ENCODE measurements at regions not wholly inside any gene's neighbourhood (a gene's known extent, or its start where the extent isn't known, plus 50 kb on each side); places are given as distances from the start of the nearest gene placed in this dataset.
"Not testable (repeated sequence)": the region's sequence is repeated elsewhere in the genome, so short reads cannot be mapped to it uniquely, and the experiment has no call there.

DNA sequence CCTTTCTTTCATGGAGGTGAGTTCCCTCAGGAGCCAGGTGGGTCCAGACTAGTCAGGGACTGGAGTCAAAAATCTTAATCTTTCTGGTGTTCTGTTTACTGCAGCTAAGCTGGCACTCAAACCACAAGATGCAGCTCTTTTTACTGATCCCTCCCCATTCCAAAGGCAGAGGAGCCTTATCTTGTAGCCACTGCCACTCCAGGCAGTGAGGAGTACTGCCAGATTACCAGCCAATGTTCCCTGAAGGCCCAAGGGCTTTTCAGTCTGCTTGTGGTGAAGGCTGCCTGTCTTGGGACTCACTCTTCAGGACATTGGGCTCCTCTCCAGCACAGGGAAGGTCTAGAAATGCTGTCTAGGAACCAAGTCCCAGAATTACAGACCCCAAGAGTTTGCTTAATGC lies 490.4 kb upstream of the ADGRB3 start:
- H3K9ac ChIP-seq (ENCODE audit: low read length) = no peak overlapping the region
- no peaks in the 10 kb centered on the region for H3K27me3 ChIP-seq (replicated peaks; ENCODE audit: control insufficient read depth, insufficient read depth, low read length)
- no peak overlapping the region for H3K4me3 ChIP-seq (ENCODE audit: low read length)
- H3K36me3 ChIP-seq (ENCODE audit: control insufficient read depth, insufficient read depth, low read length, severe bottlenecking) = no peaks in the 10 kb centered on the region
- DNase-seq (ENCODE audit: low read depth) = no peak
- no peaks in the 10 kb centered on the region for H3K4me1 ChIP-seq (ENCODE audit: control insufficient read depth, insufficient read depth, low read length)
- H3K9me3 ChIP-seq (ENCODE audit: control insufficient read depth, low read length) = peaks cover 4% of the 10 kb centered on the region

DNA sequence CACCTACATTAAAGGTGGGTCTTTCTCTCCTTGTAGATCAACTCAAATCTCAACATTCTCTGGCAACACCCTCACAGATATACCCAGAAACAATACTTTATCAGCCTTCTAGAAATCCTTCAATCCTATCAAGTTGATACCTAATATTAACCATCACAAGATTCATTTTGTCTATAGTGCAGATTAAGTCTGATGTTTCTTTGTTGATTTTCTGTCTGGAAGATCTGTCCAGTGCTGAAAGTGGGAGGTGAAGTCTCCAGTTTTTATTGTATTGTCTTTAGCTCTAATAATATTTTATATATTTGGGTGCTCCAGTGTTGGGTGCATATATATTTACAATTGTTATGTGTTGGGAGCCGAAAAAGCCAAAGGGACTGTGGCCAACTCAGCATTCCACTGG lies 493.9 kb upstream of the ADGRB3 start:
- DNase-seq (ENCODE audit: low read depth) = no peak
- H3K4me1 ChIP-seq (ENCODE audit: control insufficient read depth, insufficient read depth, low read length) = no peaks in the 10 kb centered on the region
- no peak overlapping the region for H3K4me3 ChIP-seq (ENCODE audit: low read length)
- H3K36me3 ChIP-seq (ENCODE audit: control insufficient read depth, insufficient read depth, low read length, severe bottlenecking) = no peaks in the 10 kb centered on the region
- no peak overlapping the region for H3K9ac ChIP-seq (ENCODE audit: low read length)
- H3K9me3 ChIP-seq (ENCODE audit: control insufficient read depth, low read length) = peaks cover 4% of the 10 kb centered on the region
- no peaks in the 10 kb centered on the region for H3K27me3 ChIP-seq (replicated peaks; ENCODE audit: control insufficient read depth, insufficient read depth, low read length)

DNA sequence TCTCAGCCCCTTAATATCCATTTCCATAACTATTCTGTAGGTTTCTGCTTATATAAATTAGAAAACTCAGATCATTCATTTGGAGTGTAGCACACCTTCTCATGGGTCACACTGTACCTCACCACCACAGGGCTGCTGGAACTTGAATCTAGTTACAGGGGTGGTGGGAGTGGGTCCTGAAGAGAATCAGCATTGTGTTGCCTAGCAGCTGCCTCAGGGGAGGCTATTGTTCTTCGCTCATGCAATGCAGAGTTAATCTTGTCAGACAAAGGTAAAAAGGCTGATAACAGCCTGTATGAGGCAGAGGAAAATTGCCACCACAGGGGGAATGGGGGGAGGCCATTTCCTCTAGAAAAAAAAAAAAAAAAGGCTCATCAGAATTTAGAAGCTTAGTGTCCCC lies 496.0 kb upstream of the ADGRB3 start:
- no peaks in the 10 kb centered on the region for H3K9me3 ChIP-seq (ENCODE audit: control insufficient read depth, low read length)
- DNase-seq (ENCODE audit: low read depth) = no peak
- no peaks in the 10 kb centered on the region for H3K4me1 ChIP-seq (ENCODE audit: control insufficient read depth, insufficient read depth, low read length)
- H3K9ac ChIP-seq (ENCODE audit: low read length) = no peak overlapping the region
- H3K4me3 ChIP-seq (ENCODE audit: low read length) = no peak overlapping the region
- H3K27me3 ChIP-seq (replicated peaks; ENCODE audit: control insufficient read depth, insufficient read depth, low read length) = no peaks in the 10 kb centered on the region
- no peaks in the 10 kb centered on the region for H3K36me3 ChIP-seq (ENCODE audit: control insufficient read depth, insufficient read depth, low read length, severe bottlenecking)

DNA sequence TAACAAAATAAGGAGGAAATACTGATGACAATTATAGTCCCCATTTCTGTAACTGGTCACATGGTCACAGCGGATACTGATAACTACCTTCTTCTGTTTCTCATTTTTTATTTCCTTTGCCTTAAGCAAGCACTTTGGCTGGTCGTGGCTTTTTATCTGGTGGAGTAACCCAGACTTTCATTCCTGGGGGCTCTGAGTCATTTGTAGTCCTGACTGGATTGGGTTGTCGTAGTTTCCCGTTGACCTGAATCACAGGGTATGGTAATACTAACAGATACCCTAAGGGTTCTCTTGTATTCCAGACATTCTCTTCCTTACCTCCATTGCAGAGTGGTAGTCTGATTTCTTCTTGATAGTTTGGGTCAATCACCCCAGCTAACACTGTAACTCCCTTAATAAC lies 500.3 kb upstream of the ADGRB3 start:
- Histone ChIP-seq H3K4me3 (ENCODE audit: low read length) (no peak overlapping the region), H3K27me3 (replicated peaks; ENCODE audit: control insufficient read depth, insufficient read depth, low read length) (no peaks in the 10 kb centered on the region), H3K9ac (ENCODE audit: low read length) (no peak overlapping the region), H3K9me3 (ENCODE audit: control insufficient read depth, low read length) (no peaks in the 10 kb centered on the region), H3K4me1 (ENCODE audit: control insufficient read depth, insufficient read depth, low read length) (no peaks in the 10 kb centered on the region), H3K36me3 (ENCODE audit: control insufficient read depth, insufficient read depth, low read length, severe bottlenecking) (no peaks in the 10 kb centered on the region)
- no peak for DNase-seq (ENCODE audit: low read depth)

DNA sequence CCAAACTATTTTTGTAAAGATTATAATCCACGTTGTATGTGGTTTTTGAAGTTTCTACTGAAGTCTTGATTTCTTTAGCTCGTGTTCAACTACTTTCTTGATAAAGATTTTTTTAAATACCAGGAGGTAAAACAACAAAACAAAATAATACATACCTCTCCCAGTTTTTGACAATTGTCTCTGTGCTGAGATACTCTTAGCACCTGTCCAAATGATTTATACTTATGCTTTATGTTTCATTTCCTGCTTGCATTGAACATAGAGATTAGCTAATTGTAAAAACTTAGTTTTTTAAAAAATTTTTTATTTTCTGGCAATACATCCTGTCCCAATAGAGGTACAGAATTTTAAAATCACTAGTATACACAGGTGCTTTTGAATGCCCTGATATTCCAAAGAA lies 506.9 kb upstream of the ADGRB3 start:
- no peaks in the 10 kb centered on the region for H3K4me1 ChIP-seq (ENCODE audit: control insufficient read depth, insufficient read depth, low read length)
- H3K4me3 ChIP-seq (ENCODE audit: low read length) = no peak overlapping the region
- no peak overlapping the region for H3K9ac ChIP-seq (ENCODE audit: low read length)
- H3K36me3 ChIP-seq (ENCODE audit: control insufficient read depth, insufficient read depth, low read length, severe bottlenecking) = no peaks in the 10 kb centered on the region
- H3K27me3 ChIP-seq (replicated peaks; ENCODE audit: control insufficient read depth, insufficient read depth, low read length) = no peaks in the 10 kb centered on the region
- no peak for DNase-seq (ENCODE audit: low read depth)
- no peaks in the 10 kb centered on the region for H3K9me3 ChIP-seq (ENCODE audit: control insufficient read depth, low read length)

DNA sequence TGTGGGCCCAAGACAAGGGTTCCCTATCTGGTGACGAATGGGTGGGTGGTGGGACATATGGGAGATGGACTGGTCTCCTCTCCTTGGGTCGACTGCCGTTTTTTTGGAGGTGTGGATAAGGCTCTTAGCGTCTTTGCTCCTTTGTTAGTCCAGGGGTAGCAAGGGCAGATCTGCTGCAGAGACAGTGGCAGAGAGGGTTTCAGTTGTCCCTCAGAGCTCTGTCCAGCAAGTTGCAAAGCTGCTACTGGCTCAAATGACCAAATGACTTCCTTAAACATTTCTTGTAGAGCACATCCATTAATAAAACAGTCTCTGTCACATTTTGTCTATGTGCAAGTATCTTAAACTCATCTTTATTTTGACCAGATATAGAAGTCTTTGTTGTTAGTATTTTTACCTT lies 508.0 kb upstream of the ADGRB3 start:
- Histone ChIP-seq H3K9ac (ENCODE audit: low read length) (no peak overlapping the region), H3K27me3 (replicated peaks; ENCODE audit: control insufficient read depth, insufficient read depth, low read length) (no peaks in the 10 kb centered on the region), H3K4me3 (ENCODE audit: low read length) (no peak overlapping the region), H3K36me3 (ENCODE audit: control insufficient read depth, insufficient read depth, low read length, severe bottlenecking) (no peaks in the 10 kb centered on the region), H3K4me1 (ENCODE audit: control insufficient read depth, insufficient read depth, low read length) (no peaks in the 10 kb centered on the region), H3K9me3 (ENCODE audit: control insufficient read depth, low read length) (peaks cover 3% of the 10 kb centered on the region)
- no peak for DNase-seq (ENCODE audit: low read depth)

DNA sequence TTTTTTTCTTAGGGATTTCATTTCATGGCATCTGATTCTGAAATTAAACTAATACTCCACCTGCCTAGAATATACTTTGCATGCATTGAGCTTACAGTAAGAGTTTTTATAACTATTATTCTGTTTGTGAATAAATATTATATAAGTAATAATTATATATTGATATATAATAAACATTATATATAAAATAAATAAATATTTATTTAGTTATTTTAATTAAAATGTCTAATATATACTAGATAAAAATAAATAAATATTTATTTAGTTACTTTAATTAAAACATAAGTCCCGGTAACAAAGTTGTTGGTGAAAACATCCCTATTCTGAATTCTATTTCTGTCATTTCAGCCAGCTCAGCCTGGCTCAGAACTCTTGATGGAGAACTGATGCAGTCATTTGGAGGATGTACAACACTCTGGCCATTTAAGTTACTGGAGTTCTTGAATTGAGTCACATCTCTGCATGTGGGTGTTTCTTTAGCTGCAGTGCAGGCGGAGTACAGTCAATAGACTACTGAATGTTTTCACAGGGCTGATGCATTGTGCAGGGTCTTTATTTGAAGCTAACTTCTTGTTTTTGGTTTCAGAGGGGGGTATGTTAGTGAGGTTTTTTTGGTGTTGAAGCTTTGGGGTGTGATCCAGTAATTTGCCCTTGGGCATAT lies 508.9 kb upstream of the ADGRB3 start:
- DNase-seq (ENCODE audit: low read depth) = no peak
- H3K9ac ChIP-seq (ENCODE audit: low read length) = no peak overlapping the region
- H3K4me3 ChIP-seq (ENCODE audit: low read length) = no peak overlapping the region
- H3K36me3 ChIP-seq (ENCODE audit: control insufficient read depth, insufficient read depth, low read length, severe bottlenecking) = no peaks in the 10 kb centered on the region
- no peaks in the 10 kb centered on the region for H3K27me3 ChIP-seq (replicated peaks; ENCODE audit: control insufficient read depth, insufficient read depth, low read length)
- no peaks in the 10 kb centered on the region for H3K4me1 ChIP-seq (ENCODE audit: control insufficient read depth, insufficient read depth, low read length)
- H3K9me3 ChIP-seq (ENCODE audit: control insufficient read depth, low read length) = peaks cover 9% of the 10 kb centered on the region

DNA sequence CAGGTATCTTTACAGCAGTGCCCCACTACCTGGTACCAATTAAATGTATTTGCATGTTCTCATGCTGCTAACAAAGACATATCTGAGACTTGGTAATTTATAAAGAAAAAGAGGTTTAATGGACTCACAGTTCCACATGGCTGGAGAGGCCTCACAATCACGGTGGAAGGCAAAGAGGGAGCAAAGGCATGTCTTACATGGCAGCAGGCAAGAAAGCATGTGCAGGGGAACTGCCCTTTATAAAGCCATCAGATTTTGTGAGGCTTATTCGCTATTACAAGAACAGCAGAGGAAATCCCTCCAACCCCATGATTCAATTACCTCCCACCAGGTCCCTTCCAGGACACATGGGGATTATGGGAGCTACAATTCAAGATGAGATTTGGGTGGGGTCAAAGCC lies 512.1 kb upstream of the ADGRB3 start:
- H3K9ac ChIP-seq (ENCODE audit: low read length); H3K4me1 ChIP-seq (ENCODE audit: control insufficient read depth, insufficient read depth, low read length); H3K27me3 ChIP-seq (replicated peaks; ENCODE audit: control insufficient read depth, insufficient read depth, low read length); H3K4me3 ChIP-seq (ENCODE audit: low read length); H3K36me3 ChIP-seq (ENCODE audit: control insufficient read depth, insufficient read depth, low read length, severe bottlenecking); DNase-seq (ENCODE audit: low read depth); H3K9me3 ChIP-seq (ENCODE audit: control insufficient read depth, low read length): not testable (repeated sequence)

DNA sequence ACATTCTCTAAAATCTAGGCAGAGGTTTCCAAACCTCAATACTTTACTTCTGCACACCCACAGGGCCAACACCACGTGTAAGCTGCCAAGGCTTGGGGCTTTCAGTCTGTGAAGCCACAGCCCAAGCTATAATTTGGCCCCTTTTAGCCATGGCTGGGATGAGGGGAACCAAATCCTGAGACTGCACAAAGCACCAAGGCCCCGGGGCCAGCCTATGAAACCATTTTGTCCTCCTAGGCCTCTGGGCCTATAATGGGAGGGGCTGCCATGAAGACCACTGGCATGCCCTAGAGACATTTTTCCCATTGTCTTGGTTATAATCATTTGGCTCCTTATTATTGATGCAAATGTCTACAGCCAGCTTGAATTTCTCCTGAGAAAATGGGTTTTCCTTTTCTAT lies 513.0 kb upstream of the ADGRB3 start:
- Histone ChIP-seq H3K4me3 (ENCODE audit: low read length) (no peak overlapping the region), H3K36me3 (ENCODE audit: control insufficient read depth, insufficient read depth, low read length, severe bottlenecking) (no peaks in the 10 kb centered on the region), H3K4me1 (ENCODE audit: control insufficient read depth, insufficient read depth, low read length) (no peaks in the 10 kb centered on the region), H3K9ac (ENCODE audit: low read length) (no peak overlapping the region), H3K9me3 (ENCODE audit: control insufficient read depth, low read length) (peaks cover 9% of the 10 kb centered on the region), H3K27me3 (replicated peaks; ENCODE audit: control insufficient read depth, insufficient read depth, low read length) (no peaks in the 10 kb centered on the region)
- DNase-seq (ENCODE audit: low read depth) = no peak

DNA sequence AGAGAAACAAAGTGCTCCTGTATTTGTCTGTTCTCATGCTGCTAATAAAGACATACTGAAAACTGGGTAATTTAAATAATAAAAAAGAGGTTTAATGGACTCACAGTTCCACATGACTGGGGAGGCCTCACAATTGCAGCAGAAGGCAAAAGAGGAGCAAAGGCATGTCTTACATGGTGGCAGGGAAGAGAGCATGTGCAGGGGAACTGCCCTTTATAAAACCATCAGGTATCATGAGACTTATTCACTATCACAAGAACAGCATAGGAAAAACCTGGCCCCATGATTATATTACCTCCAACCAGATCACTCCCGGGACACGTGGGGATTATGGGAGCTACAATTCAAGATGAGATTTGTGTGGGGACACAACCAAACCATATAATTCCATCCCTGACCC lies 514.1 kb upstream of the ADGRB3 start:
- not testable (repeated sequence) for H3K9me3 ChIP-seq (ENCODE audit: control insufficient read depth, low read length); H3K27me3 ChIP-seq (replicated peaks; ENCODE audit: control insufficient read depth, insufficient read depth, low read length); DNase-seq (ENCODE audit: low read depth); H3K36me3 ChIP-seq (ENCODE audit: control insufficient read depth, insufficient read depth, low read length, severe bottlenecking); H3K4me3 ChIP-seq (ENCODE audit: low read length); H3K4me1 ChIP-seq (ENCODE audit: control insufficient read depth, insufficient read depth, low read length); H3K9ac ChIP-seq (ENCODE audit: low read length)

DNA sequence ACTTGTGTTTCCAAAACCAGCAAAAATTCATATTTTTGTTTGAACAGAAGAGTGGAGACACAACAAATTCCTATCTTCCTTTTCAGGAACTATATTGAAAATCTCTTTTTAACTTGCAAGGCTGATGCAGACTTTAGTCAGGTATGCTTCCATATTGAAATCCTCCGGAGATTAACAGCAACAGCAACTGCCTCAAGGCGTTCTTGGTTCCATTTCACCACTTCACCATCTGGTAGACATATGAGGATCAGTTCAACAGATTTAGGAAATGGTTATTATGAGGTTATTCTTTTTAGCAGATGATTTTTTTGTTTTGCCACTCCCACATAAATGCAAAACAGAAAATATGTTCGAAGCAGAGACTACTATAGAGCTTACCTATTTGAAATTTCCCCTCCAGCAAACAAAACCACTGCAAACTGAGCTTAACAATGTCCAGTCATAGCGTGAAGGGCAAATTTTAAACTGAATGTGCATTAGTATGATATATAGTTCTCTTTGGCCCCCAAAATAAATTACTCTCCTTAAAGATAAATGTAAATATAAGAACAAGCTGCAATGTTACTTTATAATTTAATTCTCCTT lies 520.5 kb upstream of the ADGRB3 start:
- H3K36me3 ChIP-seq (ENCODE audit: control insufficient read depth, insufficient read depth, low read length, severe bottlenecking) = no peaks in the 10 kb centered on the region

DNA sequence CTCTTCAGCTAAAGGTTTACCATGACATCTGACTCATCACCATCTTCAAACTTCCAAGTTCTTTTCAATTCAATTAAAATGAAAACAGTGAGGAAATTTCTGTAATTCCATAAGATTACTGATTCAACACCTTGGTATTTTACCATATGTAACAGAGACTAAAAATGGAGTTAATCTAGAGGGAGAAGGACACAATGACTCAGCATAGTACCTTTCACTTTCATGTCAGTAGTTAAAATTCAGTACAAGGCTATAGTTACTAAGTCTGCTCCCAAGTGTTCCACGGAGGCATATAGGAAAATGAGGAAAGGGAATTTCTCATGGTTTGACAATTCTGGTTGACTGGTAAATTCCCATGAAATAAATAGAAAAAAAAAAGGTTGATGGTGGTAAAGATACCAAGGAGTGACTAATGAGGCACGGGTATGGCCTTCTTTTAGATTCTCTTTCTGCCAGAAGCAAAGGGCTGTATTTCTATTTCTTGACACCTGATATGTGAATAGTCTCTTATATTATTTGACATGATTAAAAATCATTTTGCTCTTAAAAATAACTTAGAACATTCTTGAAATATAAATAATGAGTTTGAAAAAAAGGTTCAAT lies 526.7 kb upstream of the ADGRB3 start:
- Histone ChIP-seq H3K36me3 (ENCODE audit: control insufficient read depth, insufficient read depth, low read length, severe bottlenecking) (no peaks in the 10 kb centered on the region), H3K9me3 (ENCODE audit: control insufficient read depth, low read length) (no peaks in the 10 kb centered on the region)
- peak; percentile 57 for DNase-seq (ENCODE audit: low read depth)

More for the DNA sequence above, 520.5 kb upstream of the ADGRB3 start:
- DNase-seq (ENCODE audit: low read depth) = no peak
- Histone ChIP-seq H3K4me1 (ENCODE audit: control insufficient read depth, insufficient read depth, low read length) (no peaks in the 10 kb centered on the region), H3K9ac (ENCODE audit: low read length) (no peak overlapping the region), H3K4me3 (ENCODE audit: low read length) (no peak overlapping the region), H3K9me3 (ENCODE audit: control insufficient read depth, low read length) (no peaks in the 10 kb centered on the region), H3K27me3 (replicated peaks; ENCODE audit: control insufficient read depth, insufficient read depth, low read length) (no peaks in the 10 kb centered on the region)

More for the DNA sequence above, 526.7 kb upstream of the ADGRB3 start:
- no peaks in the 10 kb centered on the region for H3K27me3 ChIP-seq (replicated peaks; ENCODE audit: control insufficient read depth, insufficient read depth, low read length)
- no peak overlapping the region for H3K9ac ChIP-seq (ENCODE audit: low read length)
- H3K4me3 ChIP-seq (ENCODE audit: low read length) = no peak overlapping the region
- no peaks in the 10 kb centered on the region for H3K4me1 ChIP-seq (ENCODE audit: control insufficient read depth, insufficient read depth, low read length)
